Neuron (in vitro differentiated cells): ENCODE measurements at regions not wholly inside any gene's neighbourhood (a gene's known extent, or its start where the extent isn't known, plus 50 kb on each side); places are given as distances from the start of the nearest gene placed in this dataset.

Source experiments
- H2AFZ ChIP-seq: one replicate; pipeline ENCODE4 v1.6.1; 2013; ENCODE audit warnings: low read depth, mild to moderate bottlenecking, inconsistent platforms, low read length, moderate library complexity
- H3K27me3 ChIP-seq: one replicate; pipeline ENCODE4 v1.6.1; 2013; ENCODE audit warnings: low read length; ENCODE audit not compliant: insufficient read depth
- H3K36me3 ChIP-seq: one replicate; pipeline ENCODE4 v1.6.1; 2013; ENCODE audit warnings: low read length; ENCODE audit not compliant: insufficient read depth
- H3K4me1 ChIP-seq: one replicate; pipeline ENCODE4 v1.6.1; 2013; ENCODE audit warnings: low read length; ENCODE audit not compliant: insufficient read depth
- H3K4me3 ChIP-seq: 2 replicates; pipeline ENCODE4 v1.5.1; 2013; ENCODE audit warnings: mild to moderate bottlenecking, low read length, moderate library complexity
- H3K9me3 ChIP-seq: one replicate; pipeline ENCODE4 v1.6.1; 2013; ENCODE audit warnings: low read length

GRCh38 chr1:195328102-195328501 lies 1280.1 kb downstream of the KCNT2 start:
- H3K27me3 ChIP-seq = no peaks in the 10 kb centered on the region
- no peaks in the 10 kb centered on the region for H3K4me1 ChIP-seq
- peak overlapping the region; percentile 61 for H2AFZ ChIP-seq
- no peaks in the 10 kb centered on the region for H3K36me3 ChIP-seq
- H3K4me3 ChIP-seq = no peak overlapping the region
- H3K9me3 ChIP-seq = no peaks in the 10 kb centered on the region

- no peaks in the 10 kb centered on the region for H3K4me1 ChIP-seq
- H3K27me3 ChIP-seq = no peaks in the 10 kb centered on the region
- H3K36me3 ChIP-seq = no peaks in the 10 kb centered on the region
- H3K4me3 ChIP-seq = no peak overlapping the region
- H2AFZ ChIP-seq = peak overlapping the region; percentile 61
- H3K9me3 ChIP-seq = no peaks in the 10 kb centered on the region
These were observed 1280.9 kb downstream of the KCNT2 start for GRCh38 chr1:195327361-195327760.

- Histone ChIP-seq H3K36me3 (no peaks in the 10 kb centered on the region), H3K9me3 (no peaks in the 10 kb centered on the region), H3K27me3 (no peaks in the 10 kb centered on the region), H3K4me1 (no peaks in the 10 kb centered on the region), H2AFZ (no peak overlapping the region), H3K4me3 (no peak overlapping the region)
These were observed 1281.9 kb downstream of the KCNT2 start for GRCh38 chr1:195326325-195326724.

- no peaks in the 10 kb centered on the region for H3K4me1 ChIP-seq
- no peaks in the 10 kb centered on the region for H3K27me3 ChIP-seq
- H3K9me3 ChIP-seq = no peaks in the 10 kb centered on the region
- no peaks in the 10 kb centered on the region for H3K36me3 ChIP-seq
- H2AFZ ChIP-seq = no peak overlapping the region
- H3K4me3 ChIP-seq = no peak overlapping the region
These were observed 1283.1 kb downstream of the KCNT2 start for GRCh38 chr1:195325181-195325580.

- Histone ChIP-seq H3K4me1 (no peaks in the 10 kb centered on the region), H3K36me3 (no peaks in the 10 kb centered on the region), H3K4me3 (no peak overlapping the region), H2AFZ (no peak overlapping the region), H3K9me3 (no peaks in the 10 kb centered on the region), H3K27me3 (no peaks in the 10 kb centered on the region)
These were observed 1302.0 kb downstream of the KCNT2 start for GRCh38 chr1:195306281-195306680.

GRCh38 chr1:195294911-195295310 lies 1313.3 kb downstream of the KCNT2 start:
- Histone ChIP-seq H3K4me3 (no peak overlapping the region), H2AFZ (no peak overlapping the region), H3K9me3 (no peaks in the 10 kb centered on the region), H3K27me3 (no peaks in the 10 kb centered on the region), H3K36me3 (no peaks in the 10 kb centered on the region), H3K4me1 (no peaks in the 10 kb centered on the region)

- H3K9me3 ChIP-seq = no peaks in the 10 kb centered on the region
- no peak overlapping the region for H3K4me3 ChIP-seq
- H3K36me3 ChIP-seq = no peaks in the 10 kb centered on the region
- H3K4me1 ChIP-seq = no peaks in the 10 kb centered on the region
- H3K27me3 ChIP-seq = no peaks in the 10 kb centered on the region
- H2AFZ ChIP-seq = no peak overlapping the region
These were observed 1329.6 kb downstream of the KCNT2 start for GRCh38 chr1:195278644-195279043.

- no peak overlapping the region for H2AFZ ChIP-seq
- H3K27me3 ChIP-seq = no peaks in the 10 kb centered on the region
- no peaks in the 10 kb centered on the region for H3K36me3 ChIP-seq
- H3K9me3 ChIP-seq = no peaks in the 10 kb centered on the region
- no peaks in the 10 kb centered on the region for H3K4me1 ChIP-seq
- no peak overlapping the region for H3K4me3 ChIP-seq
These were observed 1332.5 kb downstream of the KCNT2 start for GRCh38 chr1:195275710-195276109.

GRCh38 chr1:195251900-195252299 lies 1356.3 kb downstream of the KCNT2 start:
- Histone ChIP-seq H3K27me3 (no peaks in the 10 kb centered on the region), H3K9me3 (no peaks in the 10 kb centered on the region), H2AFZ (no peak overlapping the region), H3K4me3 (no peak overlapping the region), H3K36me3 (no peaks in the 10 kb centered on the region), H3K4me1 (no peaks in the 10 kb centered on the region)

GRCh38 chr1:195243492-195243891 lies 1364.7 kb downstream of the KCNT2 start:
- Histone ChIP-seq H3K9me3 (no peaks in the 10 kb centered on the region), H2AFZ (no peak overlapping the region), H3K36me3 (no peaks in the 10 kb centered on the region), H3K4me1 (no peaks in the 10 kb centered on the region), H3K27me3 (no peaks in the 10 kb centered on the region), H3K4me3 (no peak overlapping the region)

GRCh38 chr1:195241066-195241465 lies 1367.2 kb downstream of the KCNT2 start:
- no peak overlapping the region for H3K4me3 ChIP-seq
- H3K27me3 ChIP-seq = no peaks in the 10 kb centered on the region
- H3K9me3 ChIP-seq = peaks cover 4% of the 10 kb centered on the region
- H2AFZ ChIP-seq = no peak overlapping the region
- no peaks in the 10 kb centered on the region for H3K4me1 ChIP-seq
- H3K36me3 ChIP-seq = no peaks in the 10 kb centered on the region

- no peaks in the 10 kb centered on the region for H3K27me3 ChIP-seq
- H3K4me3 ChIP-seq = no peak overlapping the region
- no peak overlapping the region for H2AFZ ChIP-seq
- peaks cover 4% of the 10 kb centered on the region for H3K9me3 ChIP-seq
- H3K4me1 ChIP-seq = no peaks in the 10 kb centered on the region
- H3K36me3 ChIP-seq = no peaks in the 10 kb centered on the region
These were observed 1369.9 kb downstream of the KCNT2 start for GRCh38 chr1:195238313-195238712.

- no peak overlapping the region for H2AFZ ChIP-seq
- H3K4me1 ChIP-seq = no peaks in the 10 kb centered on the region
- peaks cover 4% of the 10 kb centered on the region for H3K9me3 ChIP-seq
- no peaks in the 10 kb centered on the region for H3K36me3 ChIP-seq
- H3K27me3 ChIP-seq = no peaks in the 10 kb centered on the region
- H3K4me3 ChIP-seq = no peak overlapping the region
These were observed 1371.0 kb downstream of the KCNT2 start for GRCh38 chr1:195236991-195237889.
